ENCODE measurements at regions not wholly inside any gene's neighbourhood (a gene's known extent, or its start where the extent isn't known, plus 50 kb on each side); places are given as distances from the start of the nearest gene placed in this dataset.

- TF ChIP-seq CTCF (IDR thresholded peaks at IDR 0.05; ENCODE audit: low read depth, low read length), result no peak
- Histone ChIP-seq H3K9me3 (ENCODE audit: severe bottlenecking) (no peaks in the 10 kb centered on the region), H3K4me3 (ENCODE audit: low read depth, low read length) (no peak overlapping the region), H3K36me3 (no peaks in the 10 kb centered on the region), H3K27ac (no peak overlapping the region), H3K27me3 (ENCODE audit: insufficient read depth, low read depth, severe bottlenecking) (no peaks in the 10 kb centered on the region)
- no peak for DNase-seq
Observed at GRCh38 chr6:100322886-100323285, 141.8 kb downstream of the SIM1 start.

GRCh38 chr6:100320686-100321085 lies 144.0 kb downstream of the SIM1 start:
- no peak overlapping the region for H3K4me3 ChIP-seq (ENCODE audit: low read depth, low read length)
- no peak for DNase-seq
- no peak overlapping the region for H3K27ac ChIP-seq
- no peaks in the 10 kb centered on the region for H3K9me3 ChIP-seq (ENCODE audit: severe bottlenecking)
- H3K36me3 ChIP-seq, result no peaks in the 10 kb centered on the region
- no peak for TF ChIP-seq CTCF (IDR thresholded peaks at IDR 0.05; ENCODE audit: low read depth, low read length)
- H3K27me3 ChIP-seq (ENCODE audit: insufficient read depth, low read depth, severe bottlenecking), result no peaks in the 10 kb centered on the region

DNA sequence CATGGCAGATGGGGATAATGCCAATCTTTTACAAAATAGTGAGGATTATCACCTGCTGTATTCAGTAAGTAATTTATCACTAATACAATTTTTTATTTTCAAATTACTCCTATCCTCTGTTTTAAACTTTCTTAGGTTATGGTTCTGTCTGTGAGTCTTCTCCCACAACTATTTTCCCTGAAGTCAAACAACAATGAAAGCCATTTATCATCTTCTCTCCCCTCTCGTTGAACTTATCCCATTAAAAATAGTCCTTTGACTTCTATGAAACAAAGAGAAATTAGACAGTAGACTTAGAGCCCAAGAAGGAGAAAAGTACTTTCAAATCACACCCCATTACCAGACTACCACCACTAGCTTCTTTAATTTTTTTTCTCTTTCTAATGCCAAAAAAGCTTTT lies 147.7 kb downstream of the SIM1 start:
- DNase-seq, result no peak
- Histone ChIP-seq H3K27me3 (ENCODE audit: insufficient read depth, low read depth, severe bottlenecking) (no peaks in the 10 kb centered on the region), H3K27ac (no peak overlapping the region), H3K4me3 (ENCODE audit: low read depth, low read length) (no peak overlapping the region), H3K36me3 (no peaks in the 10 kb centered on the region), H3K9me3 (ENCODE audit: severe bottlenecking) (no peaks in the 10 kb centered on the region)
- no peak for TF ChIP-seq CTCF (IDR thresholded peaks at IDR 0.05; ENCODE audit: low read depth, low read length)

DNA sequence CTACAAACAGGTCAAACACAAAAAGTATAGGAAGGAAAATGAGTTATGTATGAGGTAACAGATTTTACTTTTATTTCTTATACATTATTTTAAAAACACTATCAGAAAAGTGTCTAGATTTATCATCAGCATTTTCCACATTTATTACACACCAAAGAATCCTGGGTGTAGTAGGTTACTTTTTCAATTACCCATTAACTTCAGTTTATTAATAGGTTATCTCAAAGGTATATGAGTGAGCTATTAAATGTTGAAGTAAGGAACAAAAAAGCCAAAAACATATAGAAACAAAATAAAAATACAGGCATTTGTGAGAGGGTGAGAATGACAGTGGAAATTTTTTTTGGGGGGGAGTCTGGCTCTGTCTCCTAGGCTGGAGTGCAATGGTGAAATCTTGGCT lies 150.5 kb downstream of the SIM1 start:
- no peak for DNase-seq
- no peaks in the 10 kb centered on the region for H3K27me3 ChIP-seq (ENCODE audit: insufficient read depth, low read depth, severe bottlenecking)
- H3K27ac ChIP-seq, result no peak overlapping the region
- H3K4me3 ChIP-seq (ENCODE audit: low read depth, low read length), result no peak overlapping the region
- no peaks in the 10 kb centered on the region for H3K36me3 ChIP-seq
- no peak for TF ChIP-seq CTCF (IDR thresholded peaks at IDR 0.05; ENCODE audit: low read depth, low read length)
- H3K9me3 ChIP-seq (ENCODE audit: severe bottlenecking), result no peaks in the 10 kb centered on the region

DNA sequence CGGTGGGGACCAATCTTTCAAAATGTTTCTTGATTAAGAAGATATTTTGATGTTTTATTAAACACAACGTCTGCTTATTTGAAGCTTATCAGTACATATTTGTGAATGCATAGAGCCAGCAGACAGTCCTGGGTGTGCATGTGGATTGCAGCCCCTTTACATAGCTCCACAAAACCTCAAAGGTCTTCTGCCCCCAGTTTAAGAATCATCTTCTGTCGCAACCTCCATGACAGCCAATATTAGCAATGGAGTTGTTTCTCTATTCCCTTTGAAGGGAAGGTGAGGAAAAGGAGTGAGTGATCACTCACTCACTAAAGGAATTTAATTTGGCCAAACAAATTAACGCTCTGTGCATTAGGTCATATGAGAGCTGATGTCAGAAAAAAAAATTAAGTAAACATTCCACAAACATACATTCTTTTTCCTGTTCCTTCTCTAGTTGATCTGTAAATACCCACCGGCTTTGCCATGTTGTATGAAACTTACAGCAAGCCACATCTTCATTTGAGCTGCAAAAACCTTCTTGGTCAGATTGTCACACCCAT lies 152.9 kb downstream of the SIM1 start:
- Histone ChIP-seq H3K4me3 (ENCODE audit: low read depth, low read length) (no peak overlapping the region), H3K27ac (no peak overlapping the region), H3K27me3 (ENCODE audit: insufficient read depth, low read depth, severe bottlenecking) (no peaks in the 10 kb centered on the region), H3K9me3 (ENCODE audit: severe bottlenecking) (no peaks in the 10 kb centered on the region), H3K36me3 (no peaks in the 10 kb centered on the region)
- TF ChIP-seq CTCF (IDR thresholded peaks at IDR 0.05; ENCODE audit: low read depth, low read length), result no peak
- DNase-seq, result no peak

DNA sequence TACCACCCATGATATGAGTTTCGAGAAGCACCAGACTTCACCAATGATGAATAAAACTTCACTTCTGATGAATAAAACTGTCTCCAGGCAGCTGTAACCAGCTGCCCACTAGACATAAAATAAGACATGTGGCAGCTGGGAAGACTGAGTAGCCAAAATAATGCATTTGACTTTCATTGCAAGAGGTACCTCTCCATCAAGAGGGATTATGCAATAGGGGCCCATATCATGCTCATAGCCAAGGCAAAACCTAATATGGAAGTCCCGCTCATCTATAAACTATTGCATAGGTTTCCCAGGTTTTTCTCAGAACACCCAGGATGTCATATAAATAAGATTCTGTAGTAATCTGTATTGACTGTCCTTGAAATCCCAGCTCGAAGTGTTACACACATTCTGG lies 155.5 kb downstream of the SIM1 start:
- TF ChIP-seq CTCF (IDR thresholded peaks at IDR 0.05; ENCODE audit: low read depth, low read length), result no peak
- no peak overlapping the region for H3K27ac ChIP-seq
- no peaks in the 10 kb centered on the region for H3K27me3 ChIP-seq (ENCODE audit: insufficient read depth, low read depth, severe bottlenecking)

More for the DNA sequence above, 155.5 kb downstream of the SIM1 start:
- H3K9me3 ChIP-seq (ENCODE audit: severe bottlenecking), result no peaks in the 10 kb centered on the region
- H3K36me3 ChIP-seq, result no peaks in the 10 kb centered on the region
- no peak overlapping the region for H3K4me3 ChIP-seq (ENCODE audit: low read depth, low read length)
- no peak for DNase-seq
